HG03575 (cell line): ENCODE measurements at regions not wholly inside any gene's neighbourhood (a gene's known extent, or its start where the extent isn't known, plus 50 kb on each side); places are given as distances from the start of the nearest gene placed in this dataset.

Experiments used
- ATAC-seq: cut with Tn5 transposase; IDR thresholded peaks from one replicate; pipeline ENCODE4 v1.9.1; 2021; ENCODE audit not compliant: unreplicated experiment, insufficient number of reproducible peaks, low FRiP score; ENCODE audit errors: extremely low read depth

DNA sequence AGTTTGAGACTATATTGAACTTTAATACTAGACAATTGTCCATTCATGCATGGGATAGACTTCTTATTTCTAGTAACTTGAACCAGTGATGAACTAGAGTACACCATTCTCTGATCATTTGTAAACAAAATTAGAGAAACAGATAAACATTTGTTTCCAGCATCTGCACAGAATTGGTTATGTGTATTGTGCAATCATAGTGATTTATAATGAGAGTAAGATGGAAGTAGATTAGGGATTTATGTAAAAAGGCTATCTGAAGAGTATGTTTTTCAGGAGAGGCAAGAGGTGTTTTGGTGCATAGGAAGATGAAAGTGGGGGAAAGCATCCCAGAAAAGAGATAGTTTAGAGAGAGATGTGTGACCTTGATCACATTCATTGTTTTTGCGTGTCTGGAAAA, 695.0 kb downstream of the SQOR start:
- ATAC-seq, result no peak

DNA sequence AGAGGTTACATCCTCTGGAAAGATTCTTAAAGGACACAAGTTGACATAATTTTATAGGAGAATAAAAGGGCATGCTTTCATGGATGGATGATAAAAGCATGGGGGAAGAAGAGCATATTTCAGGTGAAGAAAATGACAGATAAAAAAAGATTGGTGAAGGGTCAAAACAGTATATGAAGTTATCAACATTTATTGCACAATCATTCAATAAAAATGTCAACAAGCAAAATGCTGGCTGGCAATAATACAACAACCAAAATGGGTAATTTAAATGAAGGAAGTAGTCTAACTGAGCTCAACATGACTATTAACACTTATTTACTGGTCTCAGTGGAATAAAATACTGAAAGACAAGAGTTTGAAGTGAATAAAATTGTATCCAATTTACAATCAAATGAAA, 696.7 kb downstream of the SQOR start:
- no peak for ATAC-seq

DNA sequence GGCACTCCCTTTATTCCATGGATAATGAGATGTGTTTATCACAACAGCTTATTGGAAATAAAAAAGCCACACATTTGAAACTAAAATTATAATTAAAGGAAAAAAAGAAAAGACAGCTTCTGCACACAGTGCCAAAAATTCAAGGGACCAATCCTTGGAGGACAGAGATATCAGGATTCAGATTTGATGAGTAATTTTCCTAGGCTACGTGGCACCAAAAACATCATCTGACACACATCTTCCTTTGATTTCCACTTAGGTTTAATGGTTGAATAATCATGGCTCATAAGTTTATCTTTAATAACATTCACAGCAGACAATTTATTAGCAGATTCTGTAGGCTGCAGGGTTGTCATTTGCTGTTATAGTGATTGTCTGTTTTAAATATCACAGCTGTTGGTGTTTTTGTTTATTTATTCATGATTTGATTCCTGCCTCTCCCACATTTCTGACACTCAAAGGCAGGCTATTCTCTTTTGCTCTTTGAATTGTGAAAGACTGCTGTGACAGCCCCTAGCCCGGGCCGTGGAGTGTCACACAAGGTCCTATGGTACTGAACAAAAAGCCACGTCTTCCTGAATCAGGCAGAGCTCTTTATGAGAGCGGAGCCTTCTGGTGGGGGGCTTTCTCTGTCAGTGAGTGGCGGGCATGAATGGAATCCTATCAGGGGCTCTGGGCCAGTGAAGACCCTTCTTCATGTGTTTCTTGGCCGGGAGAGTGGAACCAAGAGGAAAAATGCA, 708.5 kb downstream of the SQOR start:
- ATAC-seq, result no peak

- ATAC-seq, result no peak
Observed at GRCh38 chr15:46344115-46344724, 709.4 kb downstream of the SQOR start.

DNA sequence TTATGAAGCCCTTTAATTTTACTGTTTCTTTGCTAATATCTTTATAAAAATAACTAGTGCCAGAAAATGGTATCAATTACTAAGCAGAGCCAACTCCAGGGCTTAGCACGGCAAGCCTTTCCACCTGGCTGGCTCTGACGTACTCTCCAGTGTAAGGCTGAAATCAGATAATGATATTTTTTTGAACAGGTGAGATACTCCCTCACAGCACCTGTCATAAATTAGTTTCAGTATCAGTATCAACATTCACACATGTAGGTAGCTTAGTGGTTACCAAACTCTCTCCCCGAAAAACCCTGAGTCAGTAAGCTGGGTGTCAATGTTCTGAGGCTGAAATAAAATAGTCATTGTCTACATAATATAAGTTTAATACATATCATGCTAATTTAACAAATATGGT, 710.1 kb downstream of the SQOR start:
- no peak for ATAC-seq

DNA sequence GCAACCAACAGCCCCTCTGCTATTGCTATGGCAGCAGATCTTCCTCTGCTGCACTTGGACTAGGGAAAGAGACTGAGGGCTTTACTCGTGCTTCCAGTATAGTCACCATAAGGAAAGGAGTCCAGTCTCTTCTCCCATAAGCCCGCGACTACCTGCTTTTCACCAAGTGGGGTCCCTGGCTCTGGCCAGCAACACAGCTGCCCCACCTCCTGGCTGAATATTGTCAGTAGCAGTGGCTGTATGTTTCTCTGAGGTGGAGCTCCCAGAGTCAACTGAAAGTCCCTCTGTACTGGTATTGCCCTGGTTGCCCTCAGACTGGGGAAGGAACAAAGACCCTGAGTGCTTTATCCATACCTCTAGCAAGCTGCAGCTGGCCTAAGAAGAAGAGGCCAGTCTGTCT, 719.6 kb downstream of the SQOR start:
- no peak for ATAC-seq

DNA sequence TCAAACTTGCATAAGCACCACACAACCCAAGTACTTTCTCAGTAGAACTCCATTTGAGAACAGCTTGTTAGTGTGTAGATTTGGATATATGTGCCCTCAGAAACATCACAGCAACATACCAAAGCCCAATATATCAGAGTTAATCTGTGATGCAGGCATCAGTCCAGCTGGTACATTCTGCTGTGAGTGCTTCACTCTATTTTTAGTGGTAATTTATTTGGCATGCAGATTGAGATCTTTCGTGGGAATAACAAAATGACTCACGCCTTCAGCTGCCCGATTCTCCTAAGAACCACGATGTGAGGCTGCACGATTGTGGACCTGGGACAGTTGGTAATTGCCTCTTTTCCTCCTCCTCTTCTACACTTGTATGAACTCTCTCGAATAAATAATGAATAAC, 730.7 kb downstream of the SQOR start:
- no peak for ATAC-seq

DNA sequence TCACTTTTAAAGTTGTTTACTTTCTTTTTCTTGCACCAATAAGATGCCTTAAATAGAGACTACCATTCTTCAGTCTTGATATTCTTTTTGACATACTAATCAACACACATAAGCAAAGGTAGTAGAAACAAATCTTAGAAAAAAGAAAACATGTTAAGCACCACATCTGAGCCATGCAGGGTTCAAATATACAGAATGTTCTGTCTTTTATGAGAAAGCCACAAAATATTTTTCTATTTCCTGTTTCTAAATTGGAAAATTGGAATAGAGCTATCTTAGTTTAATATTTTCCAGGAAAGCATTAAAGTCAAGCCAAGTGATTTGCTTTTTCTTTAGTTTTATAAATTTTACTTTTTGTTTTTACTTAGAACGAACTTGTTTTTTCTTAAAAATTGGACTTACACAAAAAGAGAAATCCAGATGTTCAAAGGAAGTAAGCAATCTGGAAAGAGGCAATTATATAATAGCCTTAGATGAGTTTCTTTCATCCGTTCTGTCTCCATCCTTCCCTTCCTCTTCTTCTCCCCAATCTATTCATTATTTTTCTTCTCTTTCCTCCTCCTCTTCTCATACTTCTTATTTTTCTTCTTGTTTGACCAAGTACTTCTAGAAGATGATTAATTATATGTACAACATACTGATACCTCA, 731.7 kb downstream of the SQOR start:
- no peak for ATAC-seq

- ATAC-seq, result no peak
Observed at GRCh38 chr15:46383978-46384377, 749.1 kb downstream of the SQOR start.

DNA sequence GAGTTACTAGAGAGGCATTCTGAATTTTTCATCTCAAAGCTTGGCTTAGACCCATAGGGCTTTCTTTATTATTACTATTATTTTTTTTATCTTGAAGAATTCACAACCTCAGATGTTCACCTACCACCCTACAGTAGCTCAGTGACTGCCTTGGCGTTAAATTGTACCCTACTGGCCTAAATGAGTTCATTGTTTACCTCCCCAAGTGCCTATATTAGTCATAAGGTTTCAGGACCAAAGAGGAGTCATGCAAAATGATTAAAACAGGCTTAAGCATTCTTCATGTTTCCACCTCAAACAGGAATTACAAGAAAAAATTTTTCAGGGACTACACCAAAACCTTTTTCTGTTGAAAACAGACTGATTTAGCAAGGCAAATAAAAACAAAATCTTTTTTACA, 751.5 kb downstream of the SQOR start:
- no peak for ATAC-seq

DNA sequence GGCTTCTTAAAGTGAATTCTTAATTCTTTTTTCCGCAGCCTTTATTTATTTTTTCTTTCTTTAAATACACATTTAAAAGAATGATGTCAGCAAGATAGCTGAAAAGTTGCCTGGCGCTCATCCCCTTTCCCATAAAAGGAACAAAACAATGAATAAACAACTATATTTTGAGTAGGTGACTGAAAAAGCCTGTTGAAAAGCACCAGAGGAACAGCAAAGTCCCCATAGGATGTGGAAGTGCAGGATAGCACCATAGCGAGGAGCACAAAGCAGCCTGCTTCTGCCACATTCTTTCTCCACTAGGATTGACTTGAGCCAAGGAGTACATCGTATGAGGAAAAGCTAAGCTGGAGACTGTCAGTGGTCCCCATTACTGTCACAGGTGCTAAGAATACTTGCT, 754.9 kb downstream of the SQOR start:
- no peak for ATAC-seq

GRCh38 chr15:46394463-46394862, 759.6 kb downstream of the SQOR start:
- ATAC-seq, result no peak

DNA sequence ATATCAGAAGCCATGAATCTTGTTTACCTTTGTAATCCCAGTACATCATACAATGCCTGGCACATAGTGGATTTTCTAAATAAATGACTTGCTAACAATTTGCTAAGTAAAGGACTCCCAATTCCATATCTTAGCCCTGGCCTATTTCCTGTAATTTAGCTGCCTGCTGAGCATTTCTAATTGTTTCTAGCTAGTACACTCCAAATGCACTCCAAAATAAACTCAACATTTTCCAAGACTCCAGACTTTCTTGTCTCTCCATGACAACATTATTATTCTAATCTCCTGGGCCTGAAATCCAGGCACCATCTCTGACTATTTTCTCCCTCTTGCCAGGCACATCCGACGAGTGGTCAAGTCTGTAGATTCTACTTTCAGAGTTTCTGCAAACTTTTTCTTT, 773.5 kb downstream of the SQOR start:
- no peak for ATAC-seq

DNA sequence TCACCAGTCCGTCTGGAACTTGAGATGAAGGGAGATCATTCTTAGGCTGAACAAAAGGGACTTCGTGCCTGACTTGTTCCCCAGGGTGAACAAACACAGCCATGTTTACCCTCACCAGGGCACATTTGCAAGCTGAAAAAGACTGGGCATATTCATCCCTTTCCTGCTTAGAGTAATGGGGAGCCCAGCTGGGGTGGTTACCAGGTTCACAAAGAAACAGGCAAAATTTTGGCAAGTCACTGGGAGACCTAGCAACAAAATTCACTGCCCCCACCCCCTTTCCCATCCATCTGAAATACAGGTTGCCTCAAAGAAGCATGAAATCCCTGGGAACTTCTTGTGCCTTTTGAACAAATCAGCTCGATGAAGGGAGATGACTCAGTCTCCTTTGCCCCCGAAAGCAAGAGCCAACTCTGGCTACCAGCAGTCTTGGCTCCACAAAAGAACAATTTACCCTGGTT, 775.0 kb downstream of the SQOR start:
- ATAC-seq, result no peak

DNA sequence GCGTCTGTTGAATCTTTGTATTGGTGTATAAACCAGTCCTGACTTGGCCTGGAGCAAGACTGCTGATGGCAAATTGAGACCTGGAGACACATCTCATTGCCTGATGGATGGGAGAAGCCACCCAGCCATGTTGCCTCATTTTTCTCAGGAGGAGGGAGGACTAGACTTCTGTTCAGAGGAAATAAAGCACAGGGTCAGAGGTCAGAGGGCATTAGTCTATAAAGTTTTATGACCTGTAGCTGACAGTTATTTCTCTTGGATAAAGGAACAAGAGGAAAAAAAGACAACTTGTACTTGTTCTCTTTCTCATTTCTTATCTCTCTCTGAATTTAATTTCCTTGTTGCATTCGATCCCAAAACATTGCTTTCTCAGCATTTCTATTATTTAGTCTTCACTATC, 775.9 kb downstream of the SQOR start:
- ATAC-seq, result no peak

GRCh38 chr15:46411900-46412299, 777.1 kb downstream of the SQOR start:
- ATAC-seq, result no peak

DNA sequence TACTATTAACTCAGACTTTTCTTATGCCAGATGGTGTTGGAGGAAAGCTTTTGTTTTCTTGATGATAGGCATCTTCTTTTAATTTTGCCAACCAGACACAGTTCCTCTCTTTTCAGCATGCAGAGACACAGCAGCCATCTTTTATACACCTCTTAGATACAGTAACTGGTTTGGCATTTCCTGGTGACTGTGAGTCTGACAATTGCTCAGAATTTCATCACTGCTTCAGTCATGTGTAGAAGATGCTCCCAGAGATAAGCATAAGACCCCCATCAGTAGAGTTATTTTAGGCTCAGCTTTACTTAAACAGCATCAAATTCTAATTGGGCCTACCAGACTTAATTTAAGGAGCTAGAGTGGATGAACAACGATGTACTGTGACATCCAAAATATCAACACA, 779.0 kb downstream of the SQOR start:
- ATAC-seq, result no peak

DNA sequence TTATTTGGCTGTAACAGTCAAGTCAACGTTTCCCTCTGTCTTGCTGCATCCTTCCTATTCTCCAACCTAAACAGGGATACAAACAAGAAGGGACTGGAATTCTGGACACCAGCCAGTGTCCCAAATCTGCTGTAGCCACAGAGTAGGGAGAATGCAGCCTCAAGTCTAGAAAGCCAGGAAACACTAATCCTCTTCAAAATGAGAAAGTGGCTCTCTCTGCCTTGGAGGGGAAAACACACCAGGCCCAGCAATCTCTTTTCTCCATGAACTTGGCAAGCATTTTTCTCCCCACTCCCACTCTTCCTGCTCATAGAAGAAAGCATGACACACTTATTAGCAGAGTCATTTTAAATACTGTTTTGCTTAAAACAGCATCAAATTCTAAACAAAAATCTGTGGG, 781.7 kb downstream of the SQOR start:
- no peak for ATAC-seq

GRCh38 chr15:46420990-46421389, 786.2 kb downstream of the SQOR start:
- no peak for ATAC-seq

DNA sequence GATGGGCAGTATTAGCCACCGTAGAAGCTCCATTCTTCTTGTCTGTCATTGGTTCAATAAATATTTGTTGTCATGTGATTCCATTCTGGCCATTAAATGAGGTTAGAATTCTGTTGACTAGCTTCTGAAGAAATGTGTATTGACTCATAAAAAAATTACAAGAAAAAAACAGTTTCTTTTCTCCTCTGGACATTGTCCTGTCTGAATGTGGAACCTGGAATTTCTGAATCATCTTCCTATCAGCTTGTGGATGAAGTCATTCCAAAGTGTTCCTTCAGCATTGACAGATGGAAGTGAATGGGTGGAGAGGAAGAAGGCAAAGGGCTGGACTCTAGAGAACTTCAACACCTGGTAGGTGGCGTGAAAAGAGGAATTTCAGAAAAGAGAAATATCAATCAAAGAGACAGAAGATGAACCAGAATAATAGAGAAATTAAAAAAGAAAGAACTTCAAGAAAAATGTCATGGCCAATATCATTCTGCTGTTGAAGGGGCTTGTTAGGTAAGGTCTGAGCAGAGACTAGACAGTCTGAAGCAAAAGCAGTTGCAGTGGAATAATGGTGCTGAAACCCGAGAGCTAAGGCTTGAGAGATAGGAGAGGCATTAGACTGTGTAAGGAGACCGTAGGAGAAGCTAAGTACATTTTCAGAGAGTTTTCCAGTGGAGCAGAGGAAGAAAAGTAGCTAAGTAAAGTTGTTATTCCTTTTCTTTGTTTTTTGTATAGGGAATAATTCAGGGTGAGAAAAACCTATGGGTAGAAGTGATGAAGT, 806.6 kb downstream of the SQOR start:
- no peak for ATAC-seq
